H1 (cell line): ENCODE measurements at regions not wholly inside any gene's neighbourhood (a gene's known extent, or its start where the extent isn't known, plus 50 kb on each side); places are given as distances from the start of the nearest gene placed in this dataset.

Source experiments
- HDAC2 ChIP-seq, 2 experiments: fragments of 300-600 bp in 1 of 2; sonication (generic) in 1 of 2; IDR thresholded peaks; 2 replicates each; pipeline ENCODE4 v1.6.1; 2011 to 2012; ENCODE audit warnings: low read depth in 2 of 2, low read length in 2 of 2, mild to moderate bottlenecking in 2 of 2, moderate library complexity in 2 of 2, borderline replicate concordance in 1 of 2, inconsistent platforms in 1 of 2
- KDM4A ChIP-seq: IDR thresholded peaks from one replicate; pipeline ENCODE4 v1.7.1; 2012; ENCODE audit warnings: low read depth, mild to moderate bottlenecking, moderate library complexity, low read length, inconsistent platforms; ENCODE audit not compliant: severe bottlenecking
- RXRA ChIP-seq: IDR thresholded peaks from 2 replicates; pipeline ENCODE4 v1.6.1; 2011; ENCODE audit warnings: low read depth, mild to moderate bottlenecking, low read length, moderate library complexity; ENCODE audit not compliant: insufficient read depth
- SIN3A ChIP-seq, 2 experiments: IDR thresholded peaks in 1 of 2; conservative IDR thresholded peaks in 1 of 2; 2 replicates each; pipeline ENCODE4 v1.6.1; 2011 to 2012; ENCODE audit warnings: low read length in 2 of 2, improper control_type of control experiment in 1 of 2, low read depth in 1 of 2, mild to moderate bottlenecking in 1 of 2

GRCh38 chr11:8775734-8776133 lies 93.1 kb downstream of the RPL27A start (continued):
- TF ChIP-seq RXRA (no peak), HDAC2 (IDR thresholded peaks at IDR 0.05; ENCODE audit: borderline replicate concordance in 1 of 2, low read depth in 2 of 2, low read length in 2 of 2) (no peak), SIN3A (conservative IDR thresholded peaks at IDR 0.05 in 1 of 2, IDR thresholded peaks at IDR 0.05 in 1 of 2; ENCODE audit: low read depth in 1 of 2, low read length in 2 of 2) (no peak), KDM4A (no peak)
